Liver (tissue), 8 donors: ENCODE measurements at regions not wholly inside any gene's neighbourhood (a gene's known extent, or its start where the extent isn't known, plus 50 kb on each side); places are given as distances from the start of the nearest gene placed in this dataset.

Source experiments
- DNase-seq: peaks from one replicate; pipeline ENCODE4 v3.0.0-alpha.2; 2017; ENCODE audit warnings: low spot score
- H3K27ac ChIP-seq, 2 donors: one replicate each; pipeline ENCODE4 v1.7.0; 2013; ENCODE audit warnings: inconsistent platforms in 2 of 2, low read length in 2 of 2, control low read depth in 1 of 2, low read depth in 1 of 2, mild to moderate bottlenecking in 1 of 2
- H3K27me3 ChIP-seq, 4 donors: one replicate each; pipeline versions ENCODE4 v1.6.1 to v1.7.0; 2013; ENCODE audit warnings: low read length in 3 of 4, inconsistent platforms in 1 of 4, mild to moderate bottlenecking in 1 of 4, moderate library complexity in 1 of 4; ENCODE audit not compliant: control insufficient read depth in 4 of 4, insufficient read depth in 4 of 4
- H3K36me3 ChIP-seq, 4 donors: one replicate each; pipeline versions ENCODE4 v1.6.1 to v1.7.0; 2013; ENCODE audit warnings: low read length in 3 of 4, mild to moderate bottlenecking in 3 of 4, low read depth in 1 of 4, moderate library complexity in 1 of 4; ENCODE audit not compliant: control insufficient read depth in 4 of 4, insufficient read depth in 3 of 4
- H3K4me1 ChIP-seq, 4 donors: one replicate each; pipeline versions ENCODE4 v1.6.1 to v1.7.0; 2013; ENCODE audit warnings: low read length in 3 of 4, mild to moderate bottlenecking in 3 of 4, moderate library complexity in 1 of 4; ENCODE audit not compliant: control insufficient read depth in 4 of 4, insufficient read depth in 4 of 4
- H3K4me3 ChIP-seq, 3 donors: one replicate each; pipeline versions ENCODE4 v1.6.1 to v1.7.0; 2013; ENCODE audit warnings: low read length in 3 of 3, control low read depth in 1 of 3, low read depth in 1 of 3, mild to moderate bottlenecking in 1 of 3
- H3K9ac ChIP-seq, 2 donors: one replicate each; pipeline ENCODE4 v1.7.0; 2013; ENCODE audit warnings: low read length in 2 of 2, mild to moderate bottlenecking in 2 of 2, moderate library complexity in 2 of 2, control low read depth in 1 of 2, low read depth in 1 of 2
- H3K9me3 ChIP-seq, 4 donors: one replicate each; pipeline versions ENCODE4 v1.6.1 to v1.7.0; 2013; ENCODE audit warnings: low read length in 3 of 4; ENCODE audit not compliant: control insufficient read depth in 4 of 4
- EGR1 ChIP-seq, 2 donors: IDR thresholded peaks; 2 replicates each; pipeline ENCODE4 v1.6.1; 2016 to 2018; ENCODE audit warnings: antibody characterized with exemption in 2 of 2, low read depth in 2 of 2
- FOXA1 ChIP-seq: IDR thresholded peaks from 2 replicates; pipeline ENCODE4 v1.6.1; 2016; ENCODE audit warnings: antibody characterized with exemption
- FOXA2 ChIP-seq: IDR thresholded peaks from 2 replicates; pipeline ENCODE4 v1.6.1; 2016; ENCODE audit warnings: antibody characterized with exemption
- GABPA ChIP-seq, 2 donors: IDR thresholded peaks in 1 of 2; conservative IDR thresholded peaks in 1 of 2; 2 replicates each; pipeline ENCODE4 v1.6.1; 2016; ENCODE audit warnings: antibody characterized with exemption in 2 of 2, mild to moderate bottlenecking in 1 of 2, moderate library complexity in 1 of 2
- HNF4A ChIP-seq, 2 donors: conservative IDR thresholded peaks; 2 replicates each; pipeline ENCODE4 v1.6.1; 2016; ENCODE audit warnings: antibody characterized with exemption in 2 of 2, mild to moderate bottlenecking in 2 of 2
- HNF4G ChIP-seq: IDR thresholded peaks from 2 replicates; pipeline ENCODE4 v1.6.1; 2016; ENCODE audit warnings: antibody characterized with exemption
- JUND ChIP-seq, 2 donors: IDR thresholded peaks; 2 replicates each; pipeline ENCODE4 v1.6.1; 2016; ENCODE audit warnings: antibody characterized with exemption in 2 of 2
- MAX ChIP-seq: IDR thresholded peaks from 2 replicates; pipeline ENCODE4 v1.6.1; 2016; ENCODE audit warnings: antibody characterized with exemption
- NR2F2 ChIP-seq: IDR thresholded peaks from 2 replicates; pipeline ENCODE4 v1.6.1; 2016; ENCODE audit warnings: antibody characterized with exemption
- RAD21 ChIP-seq, 2 donors: IDR thresholded peaks; 2 replicates each; pipeline ENCODE4 v1.6.1; 2016; ENCODE audit warnings: antibody characterized with exemption in 2 of 2, mild to moderate bottlenecking in 2 of 2
- RXRA ChIP-seq, 2 donors: IDR thresholded peaks; 2 replicates each; pipeline ENCODE4 v1.6.1; 2017 to 2018; ENCODE audit warnings: antibody characterized with exemption in 2 of 2, mild to moderate bottlenecking in 1 of 2
- SP1 ChIP-seq: IDR thresholded peaks from 2 replicates; pipeline ENCODE4 v1.6.1; 2018; ENCODE audit warnings: antibody characterized with exemption, mild to moderate bottlenecking
- TAF1 ChIP-seq: conservative IDR thresholded peaks from 2 replicates; pipeline ENCODE4 v1.6.1; 2016; ENCODE audit warnings: antibody characterized with exemption, mild to moderate bottlenecking
- YY1 ChIP-seq: IDR thresholded peaks from 2 replicates; pipeline ENCODE4 v1.6.1; 2016; ENCODE audit warnings: antibody characterized with exemption, mild to moderate bottlenecking
- ZBTB33 ChIP-seq: IDR thresholded peaks from 2 replicates; pipeline ENCODE4 v1.6.1; 2016; ENCODE audit warnings: antibody characterized with exemption
- WGBS: extraction: QIAGEN DNeasy Blood & Tissue Kit; methylation state at CpG from one replicate; pipeline ENCODE4 v1.1.7; 2013; 5-methylcytosine and 5-hydroxymethylcytosine counted together
- TF ChIP-seq, protein P1 (sequence below): IDR thresholded peaks from 2 replicates; pipeline ENCODE4 v1.6.1; 2016; ENCODE audit warnings: antibody characterized with exemption
- TF ChIP-seq, protein P2 (sequence below): IDR thresholded peaks from 2 replicates; pipeline ENCODE4 v1.6.1; 2016; ENCODE audit warnings: antibody characterized with exemption, mild to moderate bottlenecking
- TF ChIP-seq, protein P3 (sequence below): fragments of 150-350 bp; IDR thresholded peaks from 2 replicates; pipeline ENCODE4 v1.5.1; 2017; ENCODE audit warnings: improper control_type of control experiment, low read depth, low read length; ENCODE audit not compliant: missing input control
- donor health status: healthy.
- donor health status: healthy.
- donor health status: healthy.
- donor health status: healthy.
- donor health status: healthy.

DNA sequence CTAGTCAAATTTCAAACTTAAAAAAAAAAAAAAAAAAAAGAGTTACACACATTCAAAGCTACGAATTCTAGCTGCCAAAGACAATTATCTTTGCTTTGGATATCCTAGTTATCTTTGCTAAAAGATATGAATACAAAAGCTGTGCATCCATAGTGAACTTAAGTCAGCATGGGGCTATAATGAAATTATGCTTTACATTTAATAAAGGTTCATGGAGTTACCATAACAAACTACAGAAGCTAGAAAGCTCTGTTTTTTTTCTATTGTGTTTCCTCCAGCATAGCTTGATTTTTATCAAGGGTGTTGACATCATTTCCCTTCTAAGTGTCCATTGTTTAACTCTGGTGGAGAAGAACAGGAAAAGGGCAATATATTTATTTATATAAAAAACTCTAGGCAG, 234.1 kb downstream of the ANKRD50 start (continued):
- TF ChIP-seq RAD21 (IDR thresholded peaks at IDR 0.05) (no peak), RXRA (IDR thresholded peaks at IDR 0.05) (no peak), MAX (no peak), SP1 (no peak), FOXA1 (no peak), HNF4G (no peak)
- TF ChIP-seq, protein P1, sequence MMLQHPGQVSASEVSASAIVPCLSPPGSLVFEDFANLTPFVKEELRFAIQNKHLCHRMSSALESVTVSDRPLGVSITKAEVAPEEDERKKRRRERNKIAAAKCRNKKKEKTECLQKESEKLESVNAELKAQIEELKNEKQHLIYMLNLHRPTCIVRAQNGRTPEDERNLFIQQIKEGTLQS = no peak

- no peak for TF ChIP-seq GABPA (IDR thresholded peaks at IDR 0.05 in 1 of 2, conservative IDR thresholded peaks at IDR 0.05 in 1 of 2)
- TF ChIP-seq EGR1 (IDR thresholded peaks at IDR 0.05; ENCODE audit: low read depth in 2 of 2) = no peak
- no peak for DNase-seq
These were observed 232.5 kb downstream of the ANKRD50 start for GRCh38 chr4:124480061-124480460.

GRCh38 chr4:124481123-124481522, 231.4 kb downstream of the ANKRD50 start:
- 92% methylated on average over 3 of the region's 3 CpGs for WGBS

More at GRCh38 chr4:124480061-124480460, 232.5 kb downstream of the ANKRD50 start:
- no peaks in the 10 kb centered on the region for H3K27me3 ChIP-seq
- H3K4me3 ChIP-seq = no peak overlapping the region
- H3K9ac ChIP-seq = no peak overlapping the region
- WGBS = 85% methylated on average over 4 of the region's 4 CpGs
- no peaks in the 10 kb centered on the region for H3K9me3 ChIP-seq
- H3K4me1 ChIP-seq = no peaks in the 10 kb centered on the region
- H3K36me3 ChIP-seq = no peaks in the 10 kb centered on the region
- no peak overlapping the region for H3K27ac ChIP-seq

More at GRCh38 chr4:124481123-124481522, 231.4 kb downstream of the ANKRD50 start:
- Histone ChIP-seq H3K27me3 (no peaks in the 10 kb centered on the region), H3K9me3 (no peaks in the 10 kb centered on the region), H3K4me3 (no peak overlapping the region), H3K36me3 (no peaks in the 10 kb centered on the region), H3K27ac (no peak overlapping the region), H3K4me1 (no peaks in the 10 kb centered on the region), H3K9ac (no peak overlapping the region)
- no peak for TF ChIP-seq YY1
- no peak for TF ChIP-seq HNF4G
- TF ChIP-seq JUND (IDR thresholded peaks at IDR 0.05) = no peak
- no peak for TF ChIP-seq TAF1
- TF ChIP-seq GABPA (IDR thresholded peaks at IDR 0.05 in 1 of 2, conservative IDR thresholded peaks at IDR 0.05 in 1 of 2) = no peak
- TF ChIP-seq FOXA2 = no peak
- TF ChIP-seq, protein P1 = no peak
- TF ChIP-seq ZBTB33 = no peak
- no peak for TF ChIP-seq FOXA1
- TF ChIP-seq, protein P2, sequence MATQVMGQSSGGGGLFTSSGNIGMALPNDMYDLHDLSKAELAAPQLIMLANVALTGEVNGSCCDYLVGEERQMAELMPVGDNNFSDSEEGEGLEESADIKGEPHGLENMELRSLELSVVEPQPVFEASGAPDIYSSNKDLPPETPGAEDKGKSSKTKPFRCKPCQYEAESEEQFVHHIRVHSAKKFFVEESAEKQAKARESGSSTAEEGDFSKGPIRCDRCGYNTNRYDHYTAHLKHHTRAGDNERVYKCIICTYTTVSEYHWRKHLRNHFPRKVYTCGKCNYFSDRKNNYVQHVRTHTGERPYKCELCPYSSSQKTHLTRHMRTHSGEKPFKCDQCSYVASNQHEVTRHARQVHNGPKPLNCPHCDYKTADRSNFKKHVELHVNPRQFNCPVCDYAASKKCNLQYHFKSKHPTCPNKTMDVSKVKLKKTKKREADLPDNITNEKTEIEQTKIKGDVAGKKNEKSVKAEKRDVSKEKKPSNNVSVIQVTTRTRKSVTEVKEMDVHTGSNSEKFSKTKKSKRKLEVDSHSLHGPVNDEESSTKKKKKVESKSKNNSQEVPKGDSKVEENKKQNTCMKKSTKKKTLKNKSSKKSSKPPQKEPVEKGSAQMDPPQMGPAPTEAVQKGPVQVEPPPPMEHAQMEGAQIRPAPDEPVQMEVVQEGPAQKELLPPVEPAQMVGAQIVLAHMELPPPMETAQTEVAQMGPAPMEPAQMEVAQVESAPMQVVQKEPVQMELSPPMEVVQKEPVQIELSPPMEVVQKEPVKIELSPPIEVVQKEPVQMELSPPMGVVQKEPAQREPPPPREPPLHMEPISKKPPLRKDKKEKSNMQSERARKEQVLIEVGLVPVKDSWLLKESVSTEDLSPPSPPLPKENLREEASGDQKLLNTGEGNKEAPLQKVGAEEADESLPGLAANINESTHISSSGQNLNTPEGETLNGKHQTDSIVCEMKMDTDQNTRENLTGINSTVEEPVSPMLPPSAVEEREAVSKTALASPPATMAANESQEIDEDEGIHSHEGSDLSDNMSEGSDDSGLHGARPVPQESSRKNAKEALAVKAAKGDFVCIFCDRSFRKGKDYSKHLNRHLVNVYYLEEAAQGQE = no peak
- TF ChIP-seq, protein P3, sequence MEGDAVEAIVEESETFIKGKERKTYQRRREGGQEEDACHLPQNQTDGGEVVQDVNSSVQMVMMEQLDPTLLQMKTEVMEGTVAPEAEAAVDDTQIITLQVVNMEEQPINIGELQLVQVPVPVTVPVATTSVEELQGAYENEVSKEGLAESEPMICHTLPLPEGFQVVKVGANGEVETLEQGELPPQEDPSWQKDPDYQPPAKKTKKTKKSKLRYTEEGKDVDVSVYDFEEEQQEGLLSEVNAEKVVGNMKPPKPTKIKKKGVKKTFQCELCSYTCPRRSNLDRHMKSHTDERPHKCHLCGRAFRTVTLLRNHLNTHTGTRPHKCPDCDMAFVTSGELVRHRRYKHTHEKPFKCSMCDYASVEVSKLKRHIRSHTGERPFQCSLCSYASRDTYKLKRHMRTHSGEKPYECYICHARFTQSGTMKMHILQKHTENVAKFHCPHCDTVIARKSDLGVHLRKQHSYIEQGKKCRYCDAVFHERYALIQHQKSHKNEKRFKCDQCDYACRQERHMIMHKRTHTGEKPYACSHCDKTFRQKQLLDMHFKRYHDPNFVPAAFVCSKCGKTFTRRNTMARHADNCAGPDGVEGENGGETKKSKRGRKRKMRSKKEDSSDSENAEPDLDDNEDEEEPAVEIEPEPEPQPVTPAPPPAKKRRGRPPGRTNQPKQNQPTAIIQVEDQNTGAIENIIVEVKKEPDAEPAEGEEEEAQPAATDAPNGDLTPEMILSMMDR = no peak
- no peak for TF ChIP-seq SP1
- TF ChIP-seq HNF4A (conservative IDR thresholded peaks at IDR 0.05) = no peak
- TF ChIP-seq EGR1 (IDR thresholded peaks at IDR 0.05; ENCODE audit: low read depth in 2 of 2) = no peak
- TF ChIP-seq NR2F2 = no peak
- no peak for TF ChIP-seq MAX
- no peak for TF ChIP-seq RXRA (IDR thresholded peaks at IDR 0.05)
- no peak for TF ChIP-seq RAD21 (IDR thresholded peaks at IDR 0.05)
- DNase-seq = no peak
